H9 (cell line): ENCODE measurements at regions not wholly inside any gene's neighbourhood (a gene's known extent, or its start where the extent isn't known, plus 50 kb on each side); places are given as distances from the start of the nearest gene placed in this dataset.

Source experiments
- DNase-seq: peaks from one replicate; pipeline ENCODE4 v3.0.0-alpha.2; 2017
- H2AFZ ChIP-seq: one replicate; pipeline ENCODE4 v1.6.1; 2013; ENCODE audit warnings: mild to moderate bottlenecking, low read length, control low read depth, moderate library complexity
- H2AK5ac ChIP-seq: 2 replicates; pipeline ENCODE4 v1.6.1; 2013; ENCODE audit warnings: low read length, control low read depth, mixed read lengths; ENCODE audit not compliant: insufficient read length
- H2BK120ac ChIP-seq: one replicate; pipeline ENCODE4 v1.6.1; 2013; ENCODE audit warnings: low read depth, mild to moderate bottlenecking, low read length, control low read depth, inconsistent platforms; ENCODE audit not compliant: poor library complexity, severe bottlenecking
- H2BK12ac ChIP-seq: 2 replicates; pipeline ENCODE4 v1.6.1; 2013; ENCODE audit warnings: low read length, control low read depth, mixed read lengths, low read depth; ENCODE audit not compliant: insufficient read length
- H2BK15ac ChIP-seq: 2 replicates; pipeline ENCODE4 v1.6.1; 2013; ENCODE audit warnings: low read depth, low read length, control low read depth
- H2BK20ac ChIP-seq: one replicate; pipeline ENCODE4 v1.6.1; 2013; ENCODE audit warnings: low read depth, mild to moderate bottlenecking, low read length, control low read depth, inconsistent platforms; ENCODE audit not compliant: poor library complexity, severe bottlenecking
- H2BK5ac ChIP-seq: 2 replicates; pipeline ENCODE4 v1.6.1; 2013; ENCODE audit warnings: low read length, control low read depth, mixed read lengths; ENCODE audit not compliant: insufficient read length
- H3K14ac ChIP-seq: 2 replicates; pipeline ENCODE4 v1.6.1; 2013; ENCODE audit warnings: low read length, control low read depth; ENCODE audit not compliant: insufficient read depth
- H3K18ac ChIP-seq: 2 replicates; pipeline ENCODE4 v1.6.1; 2013; ENCODE audit warnings: low read depth, mild to moderate bottlenecking, mixed read lengths, low read length, control low read depth; ENCODE audit not compliant: insufficient read length
- H3K23ac ChIP-seq: 2 replicates; pipeline ENCODE4 v1.6.1; 2013; ENCODE audit warnings: low read length, control low read depth, mixed read lengths, low read depth; ENCODE audit not compliant: insufficient read length
- H3K23me2 ChIP-seq: 2 replicates; pipeline ENCODE4 v1.6.1; 2013; ENCODE audit warnings: low read depth, mild to moderate bottlenecking, mixed read lengths, low read length, control low read depth; ENCODE audit not compliant: insufficient read length, poor library complexity, severe bottlenecking
- H3K27ac ChIP-seq: 2 replicates; pipeline ENCODE4 v1.5.1; 2013; ENCODE audit warnings: low read length, control low read depth, mixed read lengths, low read depth; ENCODE audit not compliant: insufficient read length
- H3K27me3 ChIP-seq: 2 replicates; pipeline ENCODE4 v1.6.1; 2013; ENCODE audit warnings: low read length, control low read depth, inconsistent platforms; ENCODE audit not compliant: insufficient read depth
- H3K4ac ChIP-seq: 2 replicates; pipeline ENCODE4 v1.6.1; 2013; ENCODE audit warnings: low read depth, mild to moderate bottlenecking, control low read depth, inconsistent platforms, low read length, moderate library complexity
- H3K4me1 ChIP-seq: 2 replicates; pipeline ENCODE4 v1.6.1; 2013; ENCODE audit warnings: low read length, control low read depth, inconsistent platforms; ENCODE audit not compliant: insufficient read depth
- H3K4me2 ChIP-seq: 2 replicates; pipeline ENCODE4 v1.6.1; 2013; ENCODE audit warnings: low read length, control low read depth, mixed read lengths; ENCODE audit not compliant: insufficient read length, insufficient read depth
- H3K56ac ChIP-seq: 2 replicates; pipeline ENCODE4 v1.6.1; 2013; ENCODE audit warnings: low read depth, mild to moderate bottlenecking, mixed read lengths, low read length, control low read depth; ENCODE audit not compliant: insufficient read length
- H3K79me1 ChIP-seq: 2 replicates; pipeline ENCODE4 v1.6.1; 2013; ENCODE audit warnings: low read depth, mild to moderate bottlenecking, moderate library complexity, low read length, control low read depth, inconsistent platforms; ENCODE audit not compliant: insufficient read depth, poor library complexity, severe bottlenecking
- H3K79me2 ChIP-seq: 2 replicates; pipeline ENCODE4 v1.6.1; 2013; ENCODE audit warnings: low read length, control low read depth, inconsistent platforms; ENCODE audit not compliant: insufficient read depth
- H3K9ac ChIP-seq: 2 replicates; pipeline ENCODE4 v1.6.1; 2013; ENCODE audit warnings: low read length, control low read depth, mixed read lengths; ENCODE audit not compliant: insufficient read length; ENCODE audit errors: extremely low read depth
- H3K9me3 ChIP-seq: one replicate; pipeline ENCODE4 v1.6.1; 2013; ENCODE audit warnings: low read depth, low read length, inconsistent platforms; ENCODE audit not compliant: control insufficient read depth
- H3T11ph ChIP-seq: one replicate; pipeline ENCODE4 v1.6.1; 2013; ENCODE audit warnings: mild to moderate bottlenecking, low read length, control low read depth, inconsistent platforms
- H4K20me1 ChIP-seq: one replicate; pipeline ENCODE4 v1.6.1; 2013; ENCODE audit not compliant: control insufficient read depth, insufficient read length, insufficient read depth
- H4K5ac ChIP-seq: 2 replicates; pipeline ENCODE4 v1.6.1; 2013; ENCODE audit warnings: low read depth, mild to moderate bottlenecking, mixed read lengths, low read length, control low read depth; ENCODE audit not compliant: insufficient read length
- H4K8ac ChIP-seq: replicated peaks from 2 replicates; pipeline ENCODE4 v1.6.1; 2013; ENCODE audit warnings: low read length, control low read depth, mixed read lengths, low read depth; ENCODE audit not compliant: insufficient read length
- H4K91ac ChIP-seq: 2 replicates; pipeline ENCODE4 v1.6.1; 2013; ENCODE audit warnings: low read depth, mild to moderate bottlenecking, moderate library complexity, mixed read lengths, low read length, control low read depth; ENCODE audit not compliant: insufficient read length
- H3K27ac Mint-ChIP-seq, 3 experiments: 2 replicates in 2 of 3; 3 replicates in 1 of 3; pipeline ENCODE4 v1.8.0; 2020 to 2021; ENCODE audit warnings: mixed read lengths in 3 of 3, mild to moderate bottlenecking in 1 of 3, moderate library complexity in 1 of 3
- H3K27me3 Mint-ChIP-seq: 2 replicates; pipeline ENCODE4 v1.8.0; 2021; ENCODE audit warnings: low read depth, mild to moderate bottlenecking, moderate library complexity, mixed read lengths
- H3K36me3 Mint-ChIP-seq, 3 experiments: 2 replicates in 2 of 3; 3 replicates in 1 of 3; pipeline ENCODE4 v1.8.0; 2020 to 2021; ENCODE audit warnings: low read depth in 3 of 3, mixed read lengths in 3 of 3; ENCODE audit not compliant: insufficient read depth in 1 of 3
- H3K4me1 Mint-ChIP-seq, 2 experiments: 2 replicates each; pipeline ENCODE4 v1.8.0; 2020; ENCODE audit warnings: mixed read lengths in 2 of 2
- H3K4me3 Mint-ChIP-seq, 2 experiments: 2 replicates in 1 of 2; 3 replicates in 1 of 2; pipeline ENCODE4 v1.8.0; 2020 to 2021; ENCODE audit warnings: mild to moderate bottlenecking in 2 of 2, mixed read lengths in 2 of 2, moderate library complexity in 1 of 2
- H3K9me3 Mint-ChIP-seq, 2 experiments: 2 replicates in 1 of 2; 3 replicates in 1 of 2; pipeline ENCODE4 v1.8.0; 2020; ENCODE audit warnings: mild to moderate bottlenecking in 2 of 2, mixed read lengths in 2 of 2, moderate library complexity in 1 of 2
- WGBS: extraction: QIAGEN DNeasy Blood & Tissue Kit; methylation state at CpG from one replicate; pipeline ENCODE4 v1.1.7; 2013; ENCODE audit warnings: missing lambda C conversion rate, low lambda C conversion rate, mixed read lengths; ENCODE audit not compliant: insufficient read length; ENCODE audit errors: extremely low coverage; 5-methylcytosine and 5-hydroxymethylcytosine counted together
- TF ChIP-seq, protein P1 (sequence below): fragments of 200-600 bp; sonication (generic); conservative IDR thresholded peaks from 3 replicates; pipeline ENCODE4 v1.8.0; 2021; ENCODE audit warnings: antibody characterized with exemption, mild to moderate bottlenecking

- no peaks in the 10 kb centered on the region; the same call in none of the 2 replicates for H3K27me3 Mint-ChIP-seq
- Histone ChIP-seq H2AK5ac (no peak overlapping the region), H3K4me2 (no peak overlapping the region), H2BK5ac (no peak overlapping the region), H3K4me1 (no peaks in the 10 kb centered on the region), H3K9ac (no peak overlapping the region), H2BK120ac (no peak overlapping the region), H3K4ac (no peak overlapping the region), H2BK20ac (no peak overlapping the region), H3K27me3 (no peaks in the 10 kb centered on the region), H4K5ac (no peak overlapping the region), H3T11ph (no peak overlapping the region), H4K20me1 (no peaks in the 10 kb centered on the region), H2AFZ (no peak overlapping the region), H3K14ac (no peak overlapping the region), H3K27ac (no peak overlapping the region), H3K79me2 (no peaks in the 10 kb centered on the region), H3K18ac (no peak overlapping the region), H4K91ac (no peak overlapping the region), H3K56ac (no peak overlapping the region), H4K8ac (no peak overlapping the region), H2BK15ac (no peak overlapping the region), H3K23ac (no peak overlapping the region), H2BK12ac (no peak overlapping the region), H3K9me3 (no peaks in the 10 kb centered on the region), H3K23me2 (no peaks in the 10 kb centered on the region), H3K79me1 (no peaks in the 10 kb centered on the region)
- no peak overlapping the region for H3K27ac Mint-ChIP-seq
- H3K4me3 Mint-ChIP-seq = no peak overlapping the region
- no CpG with 5 or more reads among the region's 8 CpGs for WGBS
- no peaks in the 10 kb centered on the region for H3K4me1 Mint-ChIP-seq
- peaks cover 0 to 8% of the 10 kb centered on the region in 2 experiments; a peak in 3 of 5 replicates for H3K9me3 Mint-ChIP-seq
- DNase-seq = no peak
- TF ChIP-seq, protein P1, sequence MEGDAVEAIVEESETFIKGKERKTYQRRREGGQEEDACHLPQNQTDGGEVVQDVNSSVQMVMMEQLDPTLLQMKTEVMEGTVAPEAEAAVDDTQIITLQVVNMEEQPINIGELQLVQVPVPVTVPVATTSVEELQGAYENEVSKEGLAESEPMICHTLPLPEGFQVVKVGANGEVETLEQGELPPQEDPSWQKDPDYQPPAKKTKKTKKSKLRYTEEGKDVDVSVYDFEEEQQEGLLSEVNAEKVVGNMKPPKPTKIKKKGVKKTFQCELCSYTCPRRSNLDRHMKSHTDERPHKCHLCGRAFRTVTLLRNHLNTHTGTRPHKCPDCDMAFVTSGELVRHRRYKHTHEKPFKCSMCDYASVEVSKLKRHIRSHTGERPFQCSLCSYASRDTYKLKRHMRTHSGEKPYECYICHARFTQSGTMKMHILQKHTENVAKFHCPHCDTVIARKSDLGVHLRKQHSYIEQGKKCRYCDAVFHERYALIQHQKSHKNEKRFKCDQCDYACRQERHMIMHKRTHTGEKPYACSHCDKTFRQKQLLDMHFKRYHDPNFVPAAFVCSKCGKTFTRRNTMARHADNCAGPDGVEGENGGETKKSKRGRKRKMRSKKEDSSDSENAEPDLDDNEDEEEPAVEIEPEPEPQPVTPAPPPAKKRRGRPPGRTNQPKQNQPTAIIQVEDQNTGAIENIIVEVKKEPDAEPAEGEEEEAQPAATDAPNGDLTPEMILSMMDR = no peak
- peaks cover 0 to 8% (median 3%) of the 10 kb centered on the region in 3 experiments; a peak in 4 of 7 replicates for H3K36me3 Mint-ChIP-seq
These were observed 177.4 kb upstream of the XYLT1 start for GRCh38 chr16:17647879-17648872.
